CD4-positive, alpha-beta T cell treated with Interleukin-21 for 1 hour (primary cell): ENCODE measurements at regions not wholly inside any gene's neighbourhood (a gene's known extent, or its start where the extent isn't known, plus 50 kb on each side); places are given as distances from the start of the nearest gene placed in this dataset.

Experiments
- DNase-seq: peaks from one replicate; pipeline ENCODE4 v3.0.0-alpha.2; 2020

DNA sequence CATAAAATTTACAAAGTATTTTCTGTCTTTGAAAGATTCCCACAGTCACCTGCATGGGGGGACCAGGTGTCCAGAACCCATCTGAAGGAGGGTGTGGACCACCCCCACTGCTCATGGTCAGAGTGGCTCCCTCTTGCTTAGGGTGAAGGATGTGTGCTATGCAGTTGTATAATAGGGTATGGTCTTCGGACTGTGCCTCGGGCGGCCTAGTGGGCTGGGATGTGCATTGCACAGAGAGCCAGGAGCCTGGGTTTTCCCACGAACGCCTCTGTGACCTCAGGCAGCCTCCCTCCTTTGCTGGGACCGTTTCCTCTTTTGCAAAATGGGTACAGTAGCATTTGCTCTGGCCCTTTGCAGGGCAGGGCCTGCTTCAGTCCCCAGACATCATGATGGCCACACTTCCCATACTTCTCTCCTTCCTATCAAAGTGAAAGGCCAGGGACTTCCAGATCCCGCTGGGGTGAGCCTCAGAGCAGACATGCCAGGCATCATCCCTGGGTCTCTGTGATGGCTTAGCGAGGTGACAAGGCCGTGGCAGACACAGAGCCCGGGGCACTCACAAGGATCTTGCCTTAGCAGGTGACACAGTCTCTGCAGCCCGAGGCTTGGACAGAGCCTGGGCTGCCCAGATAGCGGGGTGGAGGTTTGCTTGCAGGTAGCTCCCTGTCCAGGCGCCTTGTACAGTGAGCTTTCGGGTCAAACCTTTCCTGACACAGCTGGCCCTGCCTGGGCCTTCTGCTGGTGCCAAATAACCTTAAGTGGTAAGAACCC lies 59.4 kb upstream of the ZNF536 start:
- DNase-seq = no peak

DNA sequence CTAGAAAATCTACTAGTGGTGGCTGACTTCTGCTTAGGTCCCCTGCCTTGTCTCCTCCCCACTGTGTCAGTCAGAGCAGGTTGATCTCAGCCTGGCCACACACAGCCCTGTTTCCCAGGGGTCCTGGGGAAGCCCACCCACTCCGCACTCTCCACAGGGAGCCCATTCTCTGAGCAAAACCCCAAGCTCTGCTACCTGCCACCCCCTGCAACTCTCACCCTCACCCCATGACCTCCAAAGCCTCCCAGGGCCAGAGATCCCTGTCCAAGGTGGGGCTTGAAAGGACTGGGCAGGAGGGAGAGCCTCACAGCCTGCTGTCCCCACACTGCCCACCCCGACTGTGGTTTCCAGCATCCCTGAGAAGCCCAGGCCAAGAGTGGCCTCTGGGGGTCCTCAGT lies 58.8 kb upstream of the ZNF536 start:
- DNase-seq = no peak

GRCh38 chr19:30314056-30314804 lies 58.0 kb upstream of the ZNF536 start:
- no peak for DNase-seq

GRCh38 chr19:30314805-30315155 lies 57.4 kb upstream of the ZNF536 start:
- no peak for DNase-seq

- DNase-seq = no peak
Observed at GRCh38 chr19:30315159-30315558, 57.0 kb upstream of the ZNF536 start.

GRCh38 chr19:30316000-30316491 lies 56.1 kb upstream of the ZNF536 start:
- DNase-seq = no peak

- no peak for DNase-seq
Observed at GRCh38 chr19:30316560-30317106, 55.6 kb upstream of the ZNF536 start.

GRCh38 chr19:30317403-30317802 lies 54.8 kb upstream of the ZNF536 start:
- DNase-seq = no peak

- DNase-seq = no peak
Observed at GRCh38 chr19:30318261-30318660, 53.9 kb upstream of the ZNF536 start.

- no peak for DNase-seq
Observed at GRCh38 chr19:30318936-30319335, 53.2 kb upstream of the ZNF536 start.

DNA sequence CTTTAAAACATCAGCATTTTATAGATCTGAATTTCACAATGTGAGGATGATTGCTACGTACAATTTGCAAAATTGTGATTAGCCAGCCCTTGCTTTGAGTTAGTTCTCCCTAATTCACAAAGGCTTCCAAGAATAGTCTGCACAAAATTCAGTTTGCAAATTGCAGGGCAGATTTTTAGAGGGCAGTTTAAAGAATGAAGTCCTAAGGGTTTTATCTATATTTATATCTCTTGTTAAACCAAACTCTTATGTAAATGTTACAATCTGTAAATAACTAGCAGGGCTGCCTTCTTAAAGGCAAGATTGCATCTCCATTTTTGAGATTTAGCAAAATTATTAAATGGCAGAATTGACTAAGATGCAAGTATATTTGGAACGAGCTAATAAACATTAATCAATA lies 52.8 kb upstream of the ZNF536 start:
- DNase-seq = no peak

DNA sequence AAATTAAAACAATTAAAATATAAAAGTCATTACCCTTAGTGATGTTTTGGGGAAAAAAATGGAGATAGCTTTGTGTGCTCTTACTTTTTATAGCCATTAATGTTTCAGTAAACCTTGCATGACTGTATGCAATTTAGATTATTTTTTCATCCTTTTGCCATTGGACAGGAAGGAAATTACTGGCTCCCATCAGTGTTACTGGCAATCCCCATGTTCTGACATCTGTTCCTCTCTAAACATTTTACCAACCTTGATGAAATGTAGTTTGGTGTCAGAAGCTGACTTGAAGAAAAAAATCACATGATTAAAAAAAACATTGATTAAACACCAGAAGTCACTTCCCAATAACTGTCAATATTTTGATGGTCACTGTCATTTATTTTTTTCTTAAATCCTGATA lies 52.3 kb upstream of the ZNF536 start:
- DNase-seq = no peak

GRCh38 chr19:30320466-30320865 lies 51.7 kb upstream of the ZNF536 start:
- no peak for DNase-seq

GRCh38 chr19:30320916-30321315 lies 51.3 kb upstream of the ZNF536 start:
- DNase-seq = no peak
